GM18505 (cell line): ENCODE measurements at regions not wholly inside any gene's neighbourhood (a gene's known extent, or its start where the extent isn't known, plus 50 kb on each side); places are given as distances from the start of the nearest gene placed in this dataset.
"Not testable (repeated sequence)": the region's sequence is repeated elsewhere in the genome, so short reads cannot be mapped to it uniquely, and the experiment has no call there.

ENCODE experiments used
- ATAC-seq: cut with Tn5 transposase; IDR thresholded peaks from one replicate; pipeline ENCODE4 v1.9.1; 2021; ENCODE audit not compliant: unreplicated experiment
- POLR2A ChIP-seq: IDR thresholded peaks from 4 replicates; pipeline ENCODE4 v1.6.1; 2011; ENCODE audit warnings: borderline replicate concordance; ENCODE audit not compliant: insufficient read depth, insufficient read length; ENCODE audit errors: extremely low read depth

- TF ChIP-seq POLR2A, result no peak
- no peak for ATAC-seq
Observed at GRCh38 chr17:70577456-70577855, 408.1 kb downstream of the KCNJ2 start.

DNA sequence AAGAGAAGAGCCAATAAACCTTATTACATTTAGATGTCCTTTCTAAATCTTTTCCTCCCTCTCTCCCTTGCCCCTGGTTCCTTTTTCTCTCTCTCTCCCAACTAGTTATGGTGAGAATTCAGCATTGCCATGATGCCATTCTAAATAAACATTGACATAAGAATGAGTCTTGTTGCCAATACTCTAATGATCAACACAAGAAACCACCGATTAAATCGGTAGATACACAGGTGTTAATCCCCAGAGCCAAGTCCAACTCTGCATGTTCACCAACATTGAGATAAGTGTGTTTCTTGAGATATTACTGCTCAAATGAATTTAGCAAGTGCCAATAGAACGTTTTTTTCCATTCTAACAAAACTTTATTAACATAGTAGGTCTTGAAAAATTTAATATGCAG lies 412.1 kb downstream of the KCNJ2 start:
- TF ChIP-seq POLR2A, result no peak
- no peak for ATAC-seq

GRCh38 chr17:70582777-70583176 lies 413.4 kb downstream of the KCNJ2 start:
- no peak for ATAC-seq
- TF ChIP-seq POLR2A, result no peak

DNA sequence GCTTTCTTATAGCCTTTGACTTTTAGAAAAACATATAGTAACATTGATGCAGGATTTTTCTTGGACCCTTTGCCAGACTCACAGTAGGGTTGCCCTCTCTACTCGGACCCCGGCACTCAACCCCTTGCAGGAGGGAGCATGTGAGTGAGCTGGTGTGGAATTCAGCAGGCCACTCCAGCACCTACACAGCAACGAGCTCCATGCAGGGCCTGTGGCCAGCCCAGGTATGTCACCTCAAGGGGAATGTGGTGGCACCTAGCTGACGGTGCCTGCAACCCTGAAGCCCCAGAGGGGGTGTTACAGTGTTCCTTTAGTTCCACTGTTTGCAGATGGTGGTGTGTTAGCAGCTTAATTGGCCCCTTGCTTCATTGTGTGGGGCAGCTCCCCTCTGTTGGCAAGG lies 414.9 kb downstream of the KCNJ2 start:
- ATAC-seq, result no peak
- TF ChIP-seq POLR2A, result no peak

GRCh38 chr17:70588003-70588402 lies 418.7 kb downstream of the KCNJ2 start:
- ATAC-seq, result no peak
- no peak for TF ChIP-seq POLR2A

- no peak for ATAC-seq
- no peak for TF ChIP-seq POLR2A
Observed at GRCh38 chr17:70597774-70598173, 428.4 kb downstream of the KCNJ2 start.

DNA sequence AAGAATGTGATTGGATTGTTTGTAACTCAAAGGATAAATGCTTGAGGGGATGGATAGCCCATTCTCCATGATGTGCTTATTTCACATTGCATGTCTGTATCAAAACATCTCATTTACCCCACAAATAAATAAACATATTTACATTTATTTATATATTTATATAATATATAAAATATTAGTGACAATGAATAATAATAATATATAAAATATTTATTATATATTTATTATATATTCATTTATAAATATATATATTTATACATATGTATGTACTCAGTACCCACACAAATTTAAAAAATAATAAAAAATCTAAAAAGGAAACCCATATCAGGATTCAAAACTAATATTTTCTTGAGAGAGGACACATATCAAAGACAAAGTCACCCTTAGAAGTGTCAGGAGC lies 429.9 kb downstream of the KCNJ2 start:
- TF ChIP-seq POLR2A, result no peak
- no peak for ATAC-seq

DNA sequence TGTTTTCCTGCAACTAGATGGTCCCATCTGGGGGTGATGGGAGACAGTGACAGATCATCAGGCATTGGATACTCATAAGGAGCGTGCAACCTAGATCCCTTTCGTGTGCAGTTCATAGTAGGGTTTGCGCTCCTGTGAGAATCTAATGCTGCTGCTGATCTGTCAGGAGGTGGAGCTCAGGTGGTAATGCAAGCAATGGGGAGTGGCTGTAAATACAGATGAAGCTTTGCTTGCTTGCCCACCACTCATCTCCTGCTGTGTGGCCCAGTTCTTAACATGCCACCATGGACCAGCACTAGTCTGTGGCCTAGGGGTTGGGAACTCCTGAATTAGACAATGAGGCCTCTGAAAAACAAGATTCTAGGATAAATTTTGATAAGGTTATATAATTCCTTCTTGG lies 430.6 kb downstream of the KCNJ2 start:
- not testable (repeated sequence) for ATAC-seq

DNA sequence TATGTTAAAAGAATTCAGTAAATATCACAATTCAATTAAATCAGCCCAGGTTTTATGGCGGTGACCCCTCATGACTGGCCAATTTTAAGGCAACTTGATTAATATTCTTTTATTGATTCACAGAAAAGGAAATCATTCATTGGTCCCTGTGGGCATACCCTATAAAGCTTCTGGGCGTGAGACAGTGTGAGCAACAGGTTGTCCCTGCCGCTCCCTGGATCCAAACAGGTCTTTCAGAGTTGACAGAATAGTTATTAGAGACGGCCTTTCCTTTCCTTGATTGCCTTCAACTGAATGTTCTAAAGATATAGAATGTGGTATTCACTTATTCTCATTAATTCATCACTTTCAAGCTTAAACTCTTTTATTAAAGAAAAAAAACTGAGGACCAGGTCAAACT lies 433.9 kb downstream of the KCNJ2 start:
- no peak for ATAC-seq
- TF ChIP-seq POLR2A, result no peak

DNA sequence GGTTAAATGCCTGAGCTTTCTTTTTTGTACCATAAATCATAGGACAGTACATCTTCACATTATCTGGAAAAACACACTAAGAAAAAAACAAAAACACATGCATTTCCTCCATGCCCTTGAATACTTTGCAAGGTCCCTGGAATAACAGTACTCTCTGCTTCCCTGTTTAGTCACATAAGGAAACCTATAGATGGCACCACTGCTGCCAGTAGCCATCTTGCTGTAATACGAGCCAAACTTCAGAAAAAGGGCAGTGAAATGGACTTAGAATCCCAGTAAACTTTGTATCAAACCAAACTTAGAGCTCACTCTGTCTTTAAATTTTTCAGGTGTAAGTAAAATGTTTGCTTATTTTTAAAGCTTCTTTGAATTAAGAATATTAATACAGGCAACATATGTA lies 435.5 kb downstream of the KCNJ2 start:
- TF ChIP-seq POLR2A, result no peak
- ATAC-seq, result no peak

- no peak for ATAC-seq
Observed at GRCh38 chr17:70606086-70606485, 436.8 kb downstream of the KCNJ2 start.

DNA sequence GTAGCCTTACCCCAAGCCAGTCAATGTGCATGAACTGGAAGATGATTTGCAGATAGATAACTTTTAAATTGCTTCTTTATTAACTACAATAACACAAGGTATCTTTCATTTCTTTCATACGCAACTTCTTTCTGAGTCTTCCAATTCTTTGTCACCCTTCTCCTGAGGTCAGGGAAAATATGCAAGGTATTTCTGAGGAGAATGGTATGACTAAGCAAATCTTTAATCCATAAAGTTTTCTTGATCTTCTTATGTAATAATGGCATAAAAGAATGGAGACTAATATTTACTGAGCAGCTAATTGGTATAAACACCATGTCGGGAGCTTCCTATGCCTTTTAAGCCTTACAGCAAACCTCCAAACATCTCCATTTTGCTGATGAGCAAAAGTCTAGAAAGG lies 438.9 kb downstream of the KCNJ2 start:
- TF ChIP-seq POLR2A, result no peak

More at GRCh38 chr17:70606086-70606485, 436.8 kb downstream of the KCNJ2 start:
- TF ChIP-seq POLR2A, result no peak

GRCh38 chr17:70608957-70609356 lies 439.6 kb downstream of the KCNJ2 start:
- no peak for ATAC-seq
- TF ChIP-seq POLR2A, result no peak

More for the DNA sequence above, 438.9 kb downstream of the KCNJ2 start:
- ATAC-seq, result no peak

- ATAC-seq, result no peak
- no peak for TF ChIP-seq POLR2A
Observed at GRCh38 chr17:70609566-70609965, 440.2 kb downstream of the KCNJ2 start.

- no peak for ATAC-seq
- no peak for TF ChIP-seq POLR2A
Observed at GRCh38 chr17:70610161-70610560, 440.8 kb downstream of the KCNJ2 start.
